Endothelial cell of umbilical vein (primary cell): ENCODE measurements at regions not wholly inside any gene's neighbourhood (a gene's known extent, or its start where the extent isn't known, plus 50 kb on each side); places are given as distances from the start of the nearest gene placed in this dataset.

Experiments
- EZH2 ChIP-seq: IDR thresholded peaks from 2 replicates; pipeline ENCODE4 v1.6.1; 2012; ENCODE audit warnings: borderline replicate concordance, low read depth, mild to moderate bottlenecking, moderate library complexity, low read length, inconsistent platforms; ENCODE audit not compliant: severe bottlenecking
- GATA2 ChIP-seq: IDR thresholded peaks from 2 replicates; pipeline ENCODE4 v1.7.0; 2011; ENCODE audit warnings: low read depth, mild to moderate bottlenecking, moderate library complexity, mixed read lengths, low read length; ENCODE audit not compliant: insufficient read length, insufficient read depth
- JUN ChIP-seq: IDR thresholded peaks from 2 replicates; pipeline ENCODE4 v1.6.1; 2011; ENCODE audit warnings: borderline replicate concordance, low read depth; ENCODE audit not compliant: insufficient read length, insufficient read depth
- MYC ChIP-seq: IDR thresholded peaks from one replicate; pipeline ENCODE4 v1.6.1; 2011; ENCODE audit warnings: mild to moderate bottlenecking, low read depth, low read length
- POLR2A ChIP-seq: IDR thresholded peaks from 2 replicates; pipeline ENCODE4 v1.6.1; 2012; ENCODE audit warnings: low read depth, mild to moderate bottlenecking, control low read depth, low read length
- POLR2AphosphoS5 ChIP-seq: IDR thresholded peaks from 2 replicates; pipeline ENCODE4 v1.6.1; 2012; ENCODE audit warnings: low read depth, mild to moderate bottlenecking, control low read depth, low read length, moderate library complexity; ENCODE audit not compliant: insufficient read depth
- TF ChIP-seq, protein P1 (sequence below), 2 donors: IDR thresholded peaks; 1 replicate in 1 of 2; 2 replicates in 1 of 2; pipeline ENCODE4 v1.5.1; 2011; ENCODE audit warnings: low read length in 2 of 2, mild to moderate bottlenecking in 2 of 2, moderate library complexity in 2 of 2, control low read depth in 1 of 2, inconsistent platforms in 1 of 2, low read depth in 1 of 2; ENCODE audit not compliant: insufficient read depth in 1 of 2; ENCODE audit errors: extremely low read depth in 1 of 2
- TF ChIP-seq, protein P2 (sequence below): IDR thresholded peaks from 2 replicates; pipeline ENCODE4 v1.6.1; 2011; ENCODE audit not compliant: insufficient read depth, insufficient read length

DNA sequence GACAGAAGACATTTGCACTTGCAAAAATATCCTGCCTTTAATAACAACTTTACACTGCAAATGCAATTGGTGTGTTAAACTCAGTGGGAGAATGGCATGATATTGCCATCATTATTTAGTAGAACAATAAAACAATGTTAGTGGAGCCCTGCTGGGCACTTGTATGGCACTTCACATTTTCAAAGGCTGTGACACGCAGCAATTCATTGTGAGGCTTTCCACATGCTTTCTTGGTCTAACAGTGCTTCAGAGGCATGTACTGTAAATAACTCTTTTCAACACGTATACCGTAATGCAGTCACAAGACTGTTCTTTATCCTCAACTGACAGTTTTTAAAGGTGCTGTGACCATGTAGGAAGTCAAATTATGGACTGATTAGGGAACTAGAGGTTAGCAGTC, 155.5 kb upstream of the EPB41L4A start:
- TF ChIP-seq POLR2A (no peak), JUN (no peak), EZH2 (no peak), POLR2AphosphoS5 (no peak), GATA2 (no peak), MYC (no peak)
- TF ChIP-seq, protein P1, sequence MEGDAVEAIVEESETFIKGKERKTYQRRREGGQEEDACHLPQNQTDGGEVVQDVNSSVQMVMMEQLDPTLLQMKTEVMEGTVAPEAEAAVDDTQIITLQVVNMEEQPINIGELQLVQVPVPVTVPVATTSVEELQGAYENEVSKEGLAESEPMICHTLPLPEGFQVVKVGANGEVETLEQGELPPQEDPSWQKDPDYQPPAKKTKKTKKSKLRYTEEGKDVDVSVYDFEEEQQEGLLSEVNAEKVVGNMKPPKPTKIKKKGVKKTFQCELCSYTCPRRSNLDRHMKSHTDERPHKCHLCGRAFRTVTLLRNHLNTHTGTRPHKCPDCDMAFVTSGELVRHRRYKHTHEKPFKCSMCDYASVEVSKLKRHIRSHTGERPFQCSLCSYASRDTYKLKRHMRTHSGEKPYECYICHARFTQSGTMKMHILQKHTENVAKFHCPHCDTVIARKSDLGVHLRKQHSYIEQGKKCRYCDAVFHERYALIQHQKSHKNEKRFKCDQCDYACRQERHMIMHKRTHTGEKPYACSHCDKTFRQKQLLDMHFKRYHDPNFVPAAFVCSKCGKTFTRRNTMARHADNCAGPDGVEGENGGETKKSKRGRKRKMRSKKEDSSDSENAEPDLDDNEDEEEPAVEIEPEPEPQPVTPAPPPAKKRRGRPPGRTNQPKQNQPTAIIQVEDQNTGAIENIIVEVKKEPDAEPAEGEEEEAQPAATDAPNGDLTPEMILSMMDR (IDR thresholded peaks at IDR 0.05; ENCODE audit: extremely low read depth in 1 of 2, insufficient read depth in 1 of 2, low read depth in 1 of 2, low read length in 2 of 2), result no peak
- TF ChIP-seq, protein P2, sequence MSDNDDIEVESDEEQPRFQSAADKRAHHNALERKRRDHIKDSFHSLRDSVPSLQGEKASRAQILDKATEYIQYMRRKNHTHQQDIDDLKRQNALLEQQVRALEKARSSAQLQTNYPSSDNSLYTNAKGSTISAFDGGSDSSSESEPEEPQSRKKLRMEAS, result no peak
